ENCODE measurements at regions not wholly inside any gene's neighbourhood (a gene's known extent, or its start where the extent isn't known, plus 50 kb on each side); places are given as distances from the start of the nearest gene placed in this dataset.

- no peaks in the 10 kb centered on the region for H3K4me1 ChIP-seq
- no peak for TF ChIP-seq CTCF (IDR thresholded peaks at IDR 0.05)
- no peak overlapping the region for H3K4me3 ChIP-seq
- no peak overlapping the region for H3K27ac ChIP-seq
- no peaks in the 10 kb centered on the region for H3K9me3 ChIP-seq
- ATAC-seq (no peak), DNase-seq (no peak)
- intact Hi-C loops (cut with DNase I), result no loop called here
- no peaks in the 10 kb centered on the region for H3K27me3 ChIP-seq (ENCODE audit: low read depth)
- no peaks in the 10 kb centered on the region for H3K36me3 ChIP-seq
Observed at GRCh38 chr3:82308755-82309154, 547.3 kb upstream of the GBE1 start.

GRCh38 chr3:82306189-82306588 is 544.7 kb upstream of the GBE1 start:
- TF ChIP-seq CTCF (IDR thresholded peaks at IDR 0.05), result no peak
- no peaks in the 10 kb centered on the region for H3K27me3 ChIP-seq (ENCODE audit: low read depth)
- no peaks in the 10 kb centered on the region for H3K4me1 ChIP-seq
- no peak for ATAC-seq
- no peaks in the 10 kb centered on the region for H3K36me3 ChIP-seq
- intact Hi-C loops (cut with DNase I), result no loop called here
- DNase-seq, result no peak
- no peaks in the 10 kb centered on the region for H3K9me3 ChIP-seq
- no peak overlapping the region for H3K4me3 ChIP-seq
- no peak overlapping the region for H3K27ac ChIP-seq

- Histone ChIP-seq H3K27me3 (ENCODE audit: low read depth) (no peaks in the 10 kb centered on the region), H3K4me3 (no peak overlapping the region), H3K36me3 (no peaks in the 10 kb centered on the region), H3K27ac (no peak overlapping the region), H3K4me1 (no peaks in the 10 kb centered on the region), H3K9me3 (no peaks in the 10 kb centered on the region)
- intact Hi-C loops (cut with DNase I), result no loop called here
- no peak for TF ChIP-seq CTCF (IDR thresholded peaks at IDR 0.05)
- ATAC-seq, result no peak
- no peak for DNase-seq
Observed at GRCh38 chr3:82294609-82295008, 533.2 kb upstream of the GBE1 start.

GRCh38 chr3:82293867-82294266 is 532.4 kb upstream of the GBE1 start:
- no peak for DNase-seq

GRCh38 chr3:82293435-82293834 is 532.0 kb upstream of the GBE1 start:
- intact Hi-C loops (cut with DNase I), result no loop called here
- no peak overlapping the region for H3K4me3 ChIP-seq
- no peaks in the 10 kb centered on the region for H3K27me3 ChIP-seq (ENCODE audit: low read depth)
- no peaks in the 10 kb centered on the region for H3K4me1 ChIP-seq
- H3K27ac ChIP-seq, result no peak overlapping the region
- TF ChIP-seq CTCF (IDR thresholded peaks at IDR 0.05), result no peak
- no peak for DNase-seq
- no peaks in the 10 kb centered on the region for H3K9me3 ChIP-seq
- no peak for ATAC-seq
- H3K36me3 ChIP-seq, result no peaks in the 10 kb centered on the region

More at GRCh38 chr3:82293867-82294266, 532.4 kb upstream of the GBE1 start:
- H3K4me1 ChIP-seq, result no peaks in the 10 kb centered on the region
- TF ChIP-seq CTCF (IDR thresholded peaks at IDR 0.05), result no peak
- no peak overlapping the region for H3K27ac ChIP-seq
- no peak overlapping the region for H3K4me3 ChIP-seq
- no peaks in the 10 kb centered on the region for H3K9me3 ChIP-seq
- no peaks in the 10 kb centered on the region for H3K36me3 ChIP-seq
- no peaks in the 10 kb centered on the region for H3K27me3 ChIP-seq (ENCODE audit: low read depth)
- no peak for ATAC-seq
- intact Hi-C loops (cut with DNase I), result no loop called here

- Histone ChIP-seq H3K9me3 (no peaks in the 10 kb centered on the region), H3K4me1 (no peaks in the 10 kb centered on the region), H3K27me3 (ENCODE audit: low read depth) (no peaks in the 10 kb centered on the region), H3K27ac (no peak overlapping the region), H3K4me3 (no peak overlapping the region), H3K36me3 (no peaks in the 10 kb centered on the region)
- DNase-seq, result no peak
- intact Hi-C loops (cut with DNase I), result no loop called here
- no peak for TF ChIP-seq CTCF (IDR thresholded peaks at IDR 0.05)
- no peak for ATAC-seq
Observed at GRCh38 chr3:82287562-82287961, 526.1 kb upstream of the GBE1 start.
